ENCODE measurements at regions not wholly inside any gene's neighbourhood (a gene's known extent, or its start where the extent isn't known, plus 50 kb on each side); places are given as distances from the start of the nearest gene placed in this dataset.

- Mint-ChIP-seq H3K4me1 (ENCODE audit: low read depth) (peaks cover 20% of the 10 kb centered on the region), H3K4me3 (no peak overlapping the region), H3K27ac (no peak overlapping the region), H3K9me3 (peaks cover 1% of the 10 kb centered on the region), H3K36me3 (ENCODE audit: low read depth) (no peaks in the 10 kb centered on the region), H3K27me3 (no peaks in the 10 kb centered on the region)
- ChIA-PET CTCF (no interaction called here), POLR2A (no interaction called here)
- no peak for TF ChIP-seq CTCF (IDR thresholded peaks at IDR 0.05)
- DNase-seq: no peak
- intact Hi-C loops (cut with micrococcal nuclease): no loop called here
- no peak for ATAC-seq
These were observed 693.4 kb upstream of the ID2 start for GRCh38 chr2:7988440-7988839.

GRCh38 chr2:7989823-7990222 lies 692.0 kb upstream of the ID2 start:
- DNase-seq (no peak), ATAC-seq (no peak)
- Mint-ChIP-seq H3K36me3 (ENCODE audit: low read depth) (no peaks in the 10 kb centered on the region), H3K4me3 (no peak overlapping the region), H3K27ac (no peak overlapping the region), H3K27me3 (no peaks in the 10 kb centered on the region), H3K4me1 (ENCODE audit: low read depth) (peaks cover 10% of the 10 kb centered on the region), H3K9me3 (no peaks in the 10 kb centered on the region)
- intact Hi-C loops (cut with micrococcal nuclease): no loop called here
- no peak for TF ChIP-seq CTCF (IDR thresholded peaks at IDR 0.05)
- POLR2A ChIA-PET: no interaction called here
- CTCF ChIA-PET: no interaction called here

GRCh38 chr2:7992612-7993602 lies 688.9 kb upstream of the ID2 start:
- Mint-ChIP-seq H3K9me3 (no peaks in the 10 kb centered on the region), H3K27me3 (no peaks in the 10 kb centered on the region), H3K4me1 (ENCODE audit: low read depth) (peaks cover 3% of the 10 kb centered on the region), H3K4me3 (no peak overlapping the region), H3K36me3 (ENCODE audit: low read depth) (no peaks in the 10 kb centered on the region), H3K27ac (no peak overlapping the region)
- DNase-seq (no peak), ATAC-seq (no peak)
- TF ChIP-seq CTCF (IDR thresholded peaks at IDR 0.05): no peak
- intact Hi-C loops (cut with micrococcal nuclease): no loop called here
- CTCF ChIA-PET: no interaction called here
- POLR2A ChIA-PET: no interaction called here

GRCh38 chr2:7994397-7994951 lies 687.4 kb upstream of the ID2 start:
- POLR2A ChIA-PET: no interaction called here
- Mint-ChIP-seq H3K36me3 (ENCODE audit: low read depth) (no peaks in the 10 kb centered on the region), H3K27me3 (no peaks in the 10 kb centered on the region), H3K27ac (no peak overlapping the region), H3K4me3 (no peak overlapping the region), H3K4me1 (ENCODE audit: low read depth) (peaks cover 2% of the 10 kb centered on the region), H3K9me3 (no peaks in the 10 kb centered on the region)
- no peak for DNase-seq
- CTCF ChIA-PET: no interaction called here
- no peak for ATAC-seq
- intact Hi-C loops (cut with micrococcal nuclease): no loop called here
- no peak for TF ChIP-seq CTCF (IDR thresholded peaks at IDR 0.05)

- Mint-ChIP-seq H3K9me3 (no peaks in the 10 kb centered on the region), H3K27ac (no peak overlapping the region), H3K4me1 (ENCODE audit: low read depth) (peaks cover 2% of the 10 kb centered on the region), H3K27me3 (no peaks in the 10 kb centered on the region), H3K36me3 (ENCODE audit: low read depth) (no peaks in the 10 kb centered on the region), H3K4me3 (no peak overlapping the region)
- no peak for TF ChIP-seq CTCF (IDR thresholded peaks at IDR 0.05)
- DNase-seq: no peak
- intact Hi-C loops (cut with micrococcal nuclease): no loop called here
- ATAC-seq: no peak
- ChIA-PET CTCF (no interaction called here), POLR2A (interaction anchor here (0.6 kb wide), 2 partner anchors 150 to 547 kb away, joined by 3 read pairs; no protein-coding TSS in a partner anchor)
These were observed 684.6 kb upstream of the ID2 start for GRCh38 chr2:7997279-7997678.
